Loucy (cell line): ENCODE measurements at regions not wholly inside any gene's neighbourhood (a gene's known extent, or its start where the extent isn't known, plus 50 kb on each side); places are given as distances from the start of the nearest gene placed in this dataset.

Experiments used
- H2AFZ ChIP-seq: fragments of 200-600 bp; sonication (generic); 2 replicates; pipeline ENCODE4 v1.6.0; 2016; ENCODE audit warnings: antibody characterized with exemption, mild to moderate bottlenecking, low read length, moderate library complexity
- H3F3A ChIP-seq: fragments of 200-600 bp; 2 replicates; pipeline ENCODE4 v1.6.0; 2016; ENCODE audit warnings: antibody characterized with exemption, low read depth, mild to moderate bottlenecking
- H3K27me3 ChIP-seq: fragments of 200-600 bp; sonication (generic); 2 replicates; pipeline ENCODE4 v1.6.1; 2014; ENCODE audit warnings: low read length, mild to moderate bottlenecking; ENCODE audit not compliant: insufficient read depth, poor library complexity, severe bottlenecking
- H3K36me3 ChIP-seq: fragments of 200-600 bp; sonication (generic); 2 replicates; pipeline ENCODE4 v1.6.1; 2016; ENCODE audit warnings: low read length; ENCODE audit not compliant: insufficient read depth
- H3K4me1 ChIP-seq: fragments of 200-600 bp; sonication (generic); 2 replicates; pipeline ENCODE4 v1.5.1; 2014; ENCODE audit warnings: low read length, mild to moderate bottlenecking; ENCODE audit not compliant: insufficient read depth, poor library complexity, severe bottlenecking
- H3K4me2 ChIP-seq: fragments of 200-600 bp; sonication (generic); 2 replicates; pipeline ENCODE4 v1.6.0; 2014; ENCODE audit warnings: antibody characterized with exemption, low read length, low read depth, mild to moderate bottlenecking; ENCODE audit not compliant: poor library complexity, severe bottlenecking
- H3K4me3 ChIP-seq: fragments of 200-600 bp; sonication (generic); 2 replicates; pipeline ENCODE4 v1.5.1; 2014; ENCODE audit warnings: low read length, mild to moderate bottlenecking, mixed read lengths; ENCODE audit not compliant: poor library complexity, severe bottlenecking
- H3K79me2 ChIP-seq: fragments of 200-600 bp; sonication (generic); 2 replicates; pipeline ENCODE4 v1.6.1; 2014; ENCODE audit warnings: low read length; ENCODE audit not compliant: insufficient read depth
- H3K9ac ChIP-seq: fragments of 200-600 bp; sonication (generic); 2 replicates; pipeline ENCODE4 v1.6.0; 2014; ENCODE audit warnings: mild to moderate bottlenecking, low read depth, low read length, moderate library complexity; ENCODE audit not compliant: poor library complexity, severe bottlenecking
- H3K9me2 ChIP-seq: fragments of 200-600 bp; sonication (generic); replicated peaks from 2 replicates; pipeline ENCODE4 v1.6.1; 2016; ENCODE audit warnings: low read depth, low read length, mixed read lengths
- H3K9me3 ChIP-seq: fragments of 200-600 bp; sonication (generic); 2 replicates; pipeline ENCODE4 v1.6.1; 2014; ENCODE audit warnings: mild to moderate bottlenecking, antibody characterized with exemption, low read length, low read depth; ENCODE audit not compliant: insufficient read depth
- H4K20me1 ChIP-seq: fragments of 200-600 bp; sonication (generic); 2 replicates; pipeline ENCODE4 v1.6.0; 2014; ENCODE audit warnings: antibody characterized with exemption, low read length, mild to moderate bottlenecking; ENCODE audit not compliant: insufficient read depth, poor library complexity, severe bottlenecking
- CTCF ChIP-seq: fragments of 200-600 bp; sonication (generic); conservative IDR thresholded peaks from 2 replicates; pipeline ENCODE4 v1.5.1; 2014; ENCODE audit warnings: mild to moderate bottlenecking, antibody characterized with exemption, low read length
- EZH2phosphoT487 ChIP-seq: fragments of 200-600 bp; IDR thresholded peaks from 2 replicates; pipeline ENCODE4 v1.6.1; 2018; ENCODE audit warnings: antibody characterized with exemption, mild to moderate bottlenecking, moderate library complexity, borderline replicate concordance

DNA sequence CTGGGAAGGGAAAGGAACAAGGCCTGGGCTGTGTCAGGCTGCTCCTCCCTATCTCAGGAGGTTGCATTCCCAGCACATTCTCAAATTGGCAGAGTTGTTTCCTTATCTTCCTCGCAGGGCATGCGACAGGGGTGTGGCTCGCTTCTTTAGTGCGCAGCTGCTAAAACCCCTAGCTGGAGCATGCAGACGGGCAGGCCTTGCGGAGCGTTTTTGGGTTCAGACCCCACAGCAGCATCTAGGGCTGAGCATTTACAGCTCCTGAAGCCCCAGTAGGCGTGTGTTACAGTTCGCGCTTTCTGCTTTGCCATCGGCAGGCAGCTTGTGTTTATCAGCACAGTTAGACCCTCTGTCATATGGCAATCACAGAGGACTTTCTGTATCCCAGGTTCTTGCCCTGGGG lies 392.4 kb downstream of the TECRL start:
- H4K20me1 ChIP-seq = no peaks in the 10 kb centered on the region
- TF ChIP-seq CTCF (no peak), EZH2phosphoT487 (no peak)
- no peak overlapping the region for H2AFZ ChIP-seq
- H3K9me2 ChIP-seq = no peaks in the 10 kb centered on the region; the same call in 1 of the 2 replicates
- no peak overlapping the region for H3K4me2 ChIP-seq
- H3K9ac ChIP-seq = no peak overlapping the region
- H3K9me3 ChIP-seq = no peaks in the 10 kb centered on the region
- H3K36me3 ChIP-seq = no peaks in the 10 kb centered on the region
- no peak overlapping the region for H3K4me3 ChIP-seq
- no peaks in the 10 kb centered on the region for H3K27me3 ChIP-seq
- H3F3A ChIP-seq = no peaks in the 10 kb centered on the region
- H3K4me1 ChIP-seq = no peaks in the 10 kb centered on the region
- no peaks in the 10 kb centered on the region for H3K79me2 ChIP-seq

DNA sequence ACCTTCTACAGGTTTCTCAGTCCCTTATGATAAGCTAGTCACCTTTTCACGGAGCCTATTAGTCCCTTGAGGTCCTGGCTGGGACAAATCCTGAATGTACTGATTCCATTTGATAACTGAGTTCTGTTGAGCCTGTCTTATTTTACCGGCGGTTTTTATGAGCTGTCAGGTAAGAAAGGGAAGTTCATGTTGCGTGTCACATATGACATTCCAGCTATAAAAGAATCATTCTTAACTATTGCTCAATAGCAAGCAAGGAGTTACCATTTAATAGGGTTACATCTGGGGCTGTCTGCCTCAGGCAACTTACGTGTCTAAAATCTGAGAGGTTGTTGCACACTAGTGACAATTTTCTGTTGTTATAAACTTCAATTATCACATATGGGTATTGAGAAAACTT lies 394.6 kb downstream of the TECRL start:
- H3K4me1 ChIP-seq = no peaks in the 10 kb centered on the region
- H3F3A ChIP-seq = no peaks in the 10 kb centered on the region
- no peak overlapping the region for H3K4me3 ChIP-seq
- H3K36me3 ChIP-seq = no peaks in the 10 kb centered on the region
- H4K20me1 ChIP-seq = no peaks in the 10 kb centered on the region
- no peak overlapping the region for H3K9ac ChIP-seq
- no peak overlapping the region for H2AFZ ChIP-seq
- H3K4me2 ChIP-seq = no peak overlapping the region
- no peaks in the 10 kb centered on the region; the same call in 1 of the 2 replicates for H3K9me2 ChIP-seq
- H3K79me2 ChIP-seq = no peaks in the 10 kb centered on the region
- H3K27me3 ChIP-seq = no peaks in the 10 kb centered on the region
- TF ChIP-seq EZH2phosphoT487 (no peak), CTCF (no peak)
- no peaks in the 10 kb centered on the region for H3K9me3 ChIP-seq

GRCh38 chr4:64001229-64001898 lies 407.9 kb downstream of the TECRL start:
- H4K20me1 ChIP-seq = no peaks in the 10 kb centered on the region

More at GRCh38 chr4:64001229-64001898, 407.9 kb downstream of the TECRL start:
- no peaks in the 10 kb centered on the region for H3F3A ChIP-seq
- H3K9ac ChIP-seq = no peak overlapping the region
- H3K4me1 ChIP-seq = no peaks in the 10 kb centered on the region
- H3K9me3 ChIP-seq = no peaks in the 10 kb centered on the region
- TF ChIP-seq EZH2phosphoT487 = no peak
- no peak for TF ChIP-seq CTCF
- H3K4me2 ChIP-seq = no peak overlapping the region
- no peaks in the 10 kb centered on the region for H3K36me3 ChIP-seq
- H3K79me2 ChIP-seq = no peaks in the 10 kb centered on the region
- no peaks in the 10 kb centered on the region for H3K27me3 ChIP-seq
- H3K4me3 ChIP-seq = no peak overlapping the region
- H2AFZ ChIP-seq = no peak overlapping the region
- no peaks in the 10 kb centered on the region for H3K9me2 ChIP-seq
